Hematopoietic multipotent progenitor cell treated with erythropoietin and hydrocortisone succinate and interleukin-3 and kit ligand, for 8 days (in vitro differentiated cells): ENCODE measurements at regions not wholly inside any gene's neighbourhood (a gene's known extent, or its start where the extent isn't known, plus 50 kb on each side); places are given as distances from the start of the nearest gene placed in this dataset.
"Not testable (repeated sequence)": the region's sequence is repeated elsewhere in the genome, so short reads cannot be mapped to it uniquely, and the experiment has no call there.

Source experiments
- DNase-seq: peaks from one replicate; pipeline ENCODE4 v3.0.0-alpha.2; 2015

DNA sequence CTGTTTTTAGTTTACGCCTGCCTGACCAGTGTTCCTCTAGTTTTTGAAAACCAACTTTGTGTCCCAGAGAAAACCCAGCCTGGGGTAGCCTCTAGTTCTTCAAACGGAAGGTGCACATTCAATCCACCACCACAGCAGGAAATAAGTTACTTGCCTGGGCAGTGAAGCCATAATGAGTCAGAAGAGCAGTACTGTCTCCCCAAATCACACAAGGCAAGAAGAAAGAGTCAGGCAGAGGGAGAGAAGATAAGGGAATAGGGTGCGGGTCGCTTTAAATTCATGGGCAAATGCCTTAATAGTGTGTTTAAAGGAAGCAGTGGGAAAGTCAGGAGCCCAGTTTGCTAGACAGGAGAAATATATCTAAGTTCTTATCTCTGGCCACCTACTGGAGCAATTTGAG is 333.8 kb upstream of the GRIA3 start:
- peak; percentile 3 for DNase-seq

DNA sequence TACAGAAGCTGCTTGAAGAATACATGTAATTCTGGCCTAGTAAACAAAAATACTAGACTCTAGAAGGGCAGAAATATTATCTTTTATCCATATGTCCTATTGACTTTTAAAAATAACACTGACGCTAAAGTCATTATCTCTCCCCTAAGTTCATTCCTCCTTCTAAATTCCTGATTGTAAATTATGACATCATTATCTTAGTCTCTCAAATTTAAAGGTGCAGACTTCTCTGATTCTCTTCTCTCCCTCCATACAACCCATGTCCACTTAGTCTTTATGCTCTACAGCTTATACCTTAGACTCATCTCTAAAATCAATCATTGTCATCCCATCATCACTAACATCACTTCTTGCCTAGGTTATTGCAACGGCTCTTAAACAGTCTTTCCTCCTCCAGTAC is 327.9 kb upstream of the GRIA3 start:
- no peak for DNase-seq

DNA sequence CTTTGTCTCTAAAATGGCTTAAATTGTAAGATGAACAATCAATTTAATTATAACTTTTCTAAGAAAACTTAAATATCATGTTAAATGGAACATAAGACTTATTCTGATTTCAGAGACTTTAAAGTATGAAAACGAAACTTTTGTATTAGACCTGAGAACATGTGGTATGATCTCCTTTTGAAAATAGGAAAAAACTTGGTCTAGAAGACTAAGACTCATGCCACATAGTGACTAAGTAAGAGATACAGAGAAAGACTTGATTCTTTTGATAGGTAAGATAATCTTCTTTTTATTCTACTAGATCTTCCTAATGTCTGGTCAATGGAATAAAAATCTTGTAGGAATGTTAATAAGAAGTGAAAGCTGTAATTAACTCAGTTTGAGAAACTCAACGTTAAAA is 326.3 kb upstream of the GRIA3 start:
- no peak for DNase-seq

DNA sequence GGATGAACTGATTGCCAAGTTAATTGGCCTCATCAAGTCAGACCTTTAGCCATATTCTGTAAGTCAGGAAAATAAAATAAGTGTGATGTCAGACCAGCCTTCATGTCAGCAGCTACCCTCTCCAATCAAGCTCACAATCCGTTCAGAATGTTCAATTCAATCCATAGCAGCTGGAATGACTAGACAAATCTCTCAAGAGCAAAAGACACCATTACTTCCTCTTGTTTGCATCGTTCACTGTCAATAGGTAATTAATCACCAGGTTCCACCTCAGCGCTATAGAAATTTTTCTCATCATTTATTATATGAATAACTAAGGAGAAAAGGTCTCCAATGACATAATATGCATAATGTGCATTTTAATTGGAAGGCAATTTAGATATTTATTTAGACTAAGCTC is 321.0 kb upstream of the GRIA3 start:
- no peak for DNase-seq

DNA sequence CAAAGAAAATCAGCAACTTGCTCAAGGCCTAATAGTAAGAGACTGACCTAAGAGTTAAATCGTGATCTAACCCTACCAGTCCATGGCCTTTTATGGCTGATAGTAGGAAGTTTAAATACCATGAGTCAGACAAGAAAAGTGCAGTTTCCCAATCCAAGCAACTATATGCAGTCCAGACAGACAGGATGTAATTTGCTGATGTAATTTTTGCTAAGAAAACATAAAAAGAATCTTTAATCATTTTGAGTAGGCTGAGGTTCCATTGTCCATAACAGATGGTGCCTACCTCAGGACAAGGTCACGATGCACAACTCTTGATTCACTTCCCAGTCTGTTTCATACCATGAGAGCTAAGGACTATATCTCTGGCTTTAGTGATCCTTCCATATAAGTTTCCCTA is 317.5 kb upstream of the GRIA3 start:
- no peak for DNase-seq

DNA sequence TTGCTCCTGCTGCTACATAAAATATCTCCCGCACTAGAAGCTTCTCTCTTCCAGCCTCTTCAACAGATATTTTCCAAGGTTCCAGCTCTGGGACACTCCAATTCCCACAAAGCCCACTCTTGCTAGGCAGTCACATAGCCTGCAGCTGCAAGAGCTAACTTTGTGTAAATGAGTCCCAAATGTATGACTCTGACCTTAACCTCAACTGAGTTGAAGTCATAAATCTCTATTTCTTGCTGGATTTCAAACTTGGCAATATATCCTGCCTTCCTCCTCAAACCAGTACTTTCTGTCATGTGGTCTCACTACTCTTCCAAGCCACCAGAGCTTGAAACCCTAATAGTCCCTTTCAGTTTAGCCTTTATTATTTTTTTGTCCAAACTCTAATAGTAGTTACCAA is 315.4 kb upstream of the GRIA3 start:
- DNase-seq = no peak

DNA sequence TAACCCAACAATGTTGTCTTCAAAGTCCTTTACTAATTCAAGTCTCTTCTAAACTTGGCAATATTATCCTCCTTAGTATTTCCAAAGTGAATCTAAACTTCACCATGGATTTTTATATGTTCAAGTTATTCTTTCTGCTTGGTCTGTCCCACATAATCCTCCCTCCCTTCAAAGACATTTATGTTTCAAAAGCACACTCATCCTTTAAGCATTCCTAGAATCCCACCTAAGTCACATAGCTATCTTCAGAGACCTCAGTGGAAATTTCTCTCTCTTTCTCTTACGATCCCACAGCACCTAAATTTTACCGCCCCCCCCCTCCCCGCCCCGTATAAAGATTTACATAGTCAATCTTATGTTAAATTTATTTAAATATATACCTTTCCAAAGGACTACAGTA is 314.9 kb upstream of the GRIA3 start:
- no peak for DNase-seq

DNA sequence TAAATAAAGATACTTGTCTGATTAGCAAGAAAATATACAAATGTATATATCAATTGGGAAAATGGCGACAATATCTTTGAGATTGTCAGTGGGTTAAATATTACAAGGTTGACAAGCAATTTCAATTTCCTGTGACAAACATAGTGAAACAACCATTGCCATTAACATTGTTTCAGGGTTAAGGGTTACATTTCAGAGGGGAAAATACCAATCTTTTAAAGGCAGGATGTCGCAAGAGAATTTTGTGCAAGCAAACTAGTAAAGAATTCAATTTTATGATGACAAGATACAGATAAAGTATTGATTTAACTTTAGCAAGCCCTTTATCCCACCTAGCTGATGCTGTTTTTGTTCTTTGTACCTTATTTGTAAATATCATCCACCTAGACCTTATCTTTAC is 305.8 kb upstream of the GRIA3 start:
- DNase-seq = no peak

DNA sequence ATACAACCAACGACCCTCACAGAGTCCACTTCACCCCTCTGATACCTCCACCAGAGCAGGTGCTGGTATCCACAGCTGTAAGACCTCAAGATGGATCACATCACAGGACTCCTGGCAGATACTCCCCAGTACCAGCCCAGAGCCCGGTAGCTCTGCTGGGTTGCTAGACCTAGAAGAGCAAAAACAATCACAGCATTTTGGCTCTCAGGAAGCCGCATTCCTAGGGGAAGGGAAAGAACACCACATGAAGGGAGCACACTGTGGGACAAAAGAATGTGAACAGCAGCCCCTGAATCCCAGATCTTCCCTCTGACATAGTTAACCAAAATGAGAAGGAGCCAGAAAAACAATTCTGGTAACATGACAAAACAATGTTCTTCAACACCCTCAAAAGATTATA is 303.1 kb upstream of the GRIA3 start:
- DNase-seq = no peak

DNA sequence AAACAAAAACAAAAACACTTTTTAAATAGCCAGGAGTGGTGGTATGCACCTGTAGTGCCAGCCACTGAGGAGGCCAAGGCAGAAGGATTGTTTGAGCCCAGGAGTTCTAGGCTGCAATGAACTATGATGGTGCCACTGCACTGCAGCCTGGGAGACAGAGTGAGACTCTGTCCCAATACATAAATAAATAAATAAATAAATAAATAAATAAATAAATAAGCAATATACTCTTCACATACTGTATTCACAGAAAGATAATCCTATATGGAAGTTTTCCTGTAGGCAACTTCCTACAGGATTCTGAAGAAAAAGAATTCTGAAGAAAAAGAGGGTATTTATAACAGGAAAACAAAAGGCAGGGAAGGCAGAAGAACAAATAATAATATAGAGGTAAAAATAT is 293.3 kb upstream of the GRIA3 start:
- no peak for DNase-seq

DNA sequence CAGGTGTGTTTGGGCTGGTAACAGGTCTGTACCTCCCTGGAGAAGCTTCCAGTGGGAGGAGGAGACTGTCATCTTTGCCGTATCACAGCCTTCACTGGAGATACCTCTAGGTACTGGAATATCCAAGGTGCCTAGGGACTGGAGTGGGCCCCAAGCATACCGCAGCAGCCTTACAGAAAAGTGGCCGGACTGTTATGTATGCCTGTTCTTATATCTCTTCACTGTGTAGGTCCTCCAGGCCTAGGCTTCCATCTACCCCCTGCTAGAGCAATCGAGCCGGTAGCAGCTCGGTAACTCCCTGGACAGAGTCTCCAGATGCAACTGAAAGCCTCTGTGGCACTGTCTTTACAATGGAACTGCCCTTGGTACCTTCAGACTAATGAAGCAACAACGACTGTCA is 277.4 kb upstream of the GRIA3 start:
- DNase-seq = no peak

DNA sequence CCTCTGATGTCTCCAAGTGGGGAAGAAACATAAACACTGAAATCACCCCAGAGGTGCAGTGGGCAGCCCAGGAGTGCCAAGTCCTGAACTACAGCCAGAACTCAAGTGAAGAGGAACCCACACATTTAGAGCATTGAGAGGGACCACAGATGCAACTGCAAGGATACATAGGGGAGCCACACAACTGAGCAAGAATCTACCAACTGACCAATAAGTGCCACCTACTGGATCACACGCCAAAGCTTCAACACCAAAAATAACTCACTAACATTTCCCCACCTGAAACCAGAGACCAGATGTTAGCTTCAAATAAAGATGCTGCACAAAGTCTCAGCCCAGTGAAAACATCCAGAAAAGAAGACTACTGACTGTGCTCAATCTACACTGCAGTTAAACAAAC is 276.7 kb upstream of the GRIA3 start:
- DNase-seq = no peak

DNA sequence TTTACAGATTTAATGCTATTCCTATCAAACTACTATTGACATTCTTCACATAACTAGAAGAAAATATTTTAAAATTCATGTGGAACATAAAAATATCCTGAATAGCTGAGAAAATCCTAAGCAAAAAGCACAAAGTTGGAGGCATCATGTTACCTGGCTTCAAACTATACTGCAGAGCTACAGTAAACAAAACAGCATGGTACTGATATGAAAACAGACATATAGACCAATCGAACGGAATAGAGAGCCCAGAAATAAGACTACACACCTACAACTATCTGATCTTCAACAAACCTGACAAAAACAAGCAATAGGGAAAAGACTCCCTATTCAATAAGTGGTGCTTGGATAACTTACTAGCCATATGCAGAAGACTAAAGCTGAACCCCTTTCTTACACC is 273.4 kb upstream of the GRIA3 start:
- no peak for DNase-seq

DNA sequence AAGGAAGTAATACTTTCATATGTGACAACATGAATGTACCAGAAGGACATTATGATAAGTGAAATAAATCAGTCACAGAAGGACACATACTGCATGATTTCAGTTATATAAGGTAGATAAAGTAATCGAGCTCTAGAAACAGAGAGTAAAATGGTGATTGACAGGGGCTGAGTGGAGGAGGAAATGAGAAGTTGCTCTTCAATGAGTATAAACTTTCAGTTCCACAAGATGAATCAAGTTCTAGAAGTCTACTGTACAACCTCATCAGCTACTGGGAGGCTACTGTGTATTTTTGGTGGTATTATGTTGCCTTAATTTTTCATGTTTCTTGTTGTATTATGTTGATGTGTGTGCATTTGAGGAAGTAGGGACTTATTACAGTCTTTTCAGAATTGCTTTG is 270.9 kb upstream of the GRIA3 start:
- DNase-seq = no peak

DNA sequence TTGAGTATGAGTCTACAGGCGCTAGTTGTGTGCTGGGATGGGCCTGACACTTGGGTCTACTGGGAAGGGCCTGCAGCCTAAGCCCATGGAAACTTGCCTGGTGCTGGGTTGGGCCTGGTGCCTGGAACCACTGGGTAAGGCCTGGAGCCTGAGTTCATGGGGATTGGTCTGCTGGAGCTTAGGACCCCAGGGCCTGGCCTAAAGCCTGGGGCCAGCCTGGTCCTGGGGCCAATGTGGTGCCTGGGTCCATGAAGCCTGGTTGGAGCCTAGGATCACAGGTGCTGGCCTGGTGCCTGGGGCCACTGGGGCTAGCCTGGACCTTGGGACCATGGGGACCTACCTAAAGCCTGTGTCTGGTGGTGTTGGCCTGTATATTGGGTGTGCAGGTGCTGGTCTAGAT is 270.3 kb upstream of the GRIA3 start:
- no peak for DNase-seq

DNA sequence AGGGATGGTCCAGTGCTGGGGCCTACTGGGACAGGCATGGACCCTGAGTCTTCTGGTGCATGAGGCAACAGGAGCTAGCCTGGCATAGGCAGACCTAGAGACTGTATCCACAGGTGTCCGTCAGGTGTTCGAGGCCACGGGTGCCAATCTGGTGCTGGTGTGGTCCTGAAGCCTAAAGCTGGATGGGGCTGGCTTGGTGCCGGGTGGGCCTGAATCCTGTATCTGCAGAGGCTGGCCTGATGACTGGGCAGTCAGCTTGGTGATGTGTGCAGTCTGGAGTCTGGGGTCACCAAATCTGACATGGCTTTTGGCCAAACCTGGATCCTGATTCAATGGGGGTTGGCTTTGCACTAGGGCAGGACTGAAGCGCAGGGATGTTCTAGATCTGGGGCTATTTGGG is 269.8 kb upstream of the GRIA3 start:
- DNase-seq = no peak

DNA sequence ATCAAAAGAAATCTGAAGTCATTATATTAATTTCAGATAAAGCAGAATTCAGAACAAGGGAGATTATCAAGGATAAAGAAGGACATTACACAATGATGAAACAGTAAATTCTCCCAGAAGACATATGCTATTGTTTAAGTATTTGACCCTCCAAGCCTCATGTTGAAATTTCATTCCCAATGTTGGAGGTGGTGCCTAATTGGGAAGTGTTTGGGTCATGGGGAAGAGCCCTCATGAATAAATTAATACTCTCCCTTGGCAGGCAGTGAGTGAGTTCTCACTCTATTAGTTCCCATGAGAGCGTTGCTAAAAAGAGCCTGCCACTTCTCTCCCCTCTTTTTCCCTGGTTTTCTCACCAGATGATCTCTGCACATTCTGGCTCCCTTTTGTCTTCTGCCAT is 249.9 kb upstream of the GRIA3 start:
- no peak for DNase-seq

DNA sequence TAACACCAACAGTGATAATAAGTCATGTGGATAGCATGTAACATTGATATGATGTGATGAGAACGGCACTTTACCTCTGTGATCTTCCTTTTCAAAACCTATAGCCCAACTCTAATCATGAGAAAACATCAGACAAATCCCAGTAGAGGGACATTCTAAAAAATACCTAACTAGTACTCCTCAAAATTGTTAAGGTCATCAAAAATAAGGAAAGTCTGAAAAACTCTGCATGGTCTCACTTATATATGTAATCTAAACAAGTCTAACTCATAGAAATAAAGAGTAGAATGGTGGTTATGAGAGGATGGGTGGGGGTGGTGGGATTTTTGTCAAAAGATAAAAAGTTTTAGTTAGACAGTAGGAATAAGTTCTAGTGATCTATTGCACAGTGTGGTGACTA is 243.9 kb upstream of the GRIA3 start:
- DNase-seq = no peak

DNA sequence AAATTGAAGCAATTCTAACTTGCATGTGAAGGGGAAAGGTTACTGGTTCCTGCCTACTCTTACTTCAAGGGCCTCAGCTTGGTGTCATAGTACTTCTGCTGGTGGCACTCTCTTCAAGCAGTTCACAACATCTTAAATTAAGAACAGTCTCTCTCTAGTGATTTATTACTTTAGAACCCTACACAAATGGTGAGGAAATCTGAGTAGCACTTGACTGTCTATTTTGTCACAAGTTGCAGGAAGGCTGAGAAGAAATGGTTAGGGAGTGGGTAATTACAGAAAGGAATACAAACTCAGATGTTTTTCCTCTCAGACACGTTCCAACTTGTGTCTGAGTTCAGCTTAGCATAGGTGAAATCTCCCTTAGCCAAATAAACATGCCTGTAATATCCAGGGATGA is 242.3 kb upstream of the GRIA3 start:
- DNase-seq = no peak

DNA sequence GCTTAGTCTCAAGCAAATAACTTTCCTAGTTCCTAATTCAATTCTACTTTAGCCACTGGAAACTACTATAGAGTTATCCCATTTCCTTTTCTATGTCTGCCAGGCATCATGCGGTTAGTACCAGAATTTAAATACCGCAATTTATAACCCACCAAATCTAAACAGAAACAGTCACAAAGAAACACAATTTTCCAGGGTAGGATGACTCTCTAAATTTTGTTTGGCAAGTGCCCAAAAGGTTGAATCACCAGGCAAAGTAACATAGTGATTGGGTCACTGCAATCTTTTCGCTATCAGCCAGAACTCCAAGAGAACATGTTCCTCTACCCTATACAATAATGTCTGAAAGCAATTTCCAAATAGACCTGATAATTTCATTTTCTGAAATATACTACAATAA is 240.2 kb upstream of the GRIA3 start:
- DNase-seq = no peak

DNA sequence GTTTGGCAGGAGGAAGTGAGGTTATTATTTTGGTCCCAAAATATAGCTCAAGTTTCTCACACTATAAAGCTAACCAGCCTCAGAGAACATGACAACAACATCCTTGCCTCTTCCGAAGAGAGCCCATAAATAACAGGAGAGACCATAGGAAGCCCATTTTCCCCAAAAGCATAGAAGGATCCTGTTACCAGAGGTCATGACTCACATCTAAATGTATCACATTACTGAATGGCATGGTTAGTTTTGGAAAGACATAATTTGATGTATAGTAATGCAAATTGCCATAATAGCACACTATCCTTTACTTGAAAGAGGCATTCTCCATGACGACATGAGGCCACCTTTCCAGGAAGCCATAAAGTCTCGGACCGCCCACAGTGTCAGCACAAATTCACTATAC is 238.8 kb upstream of the GRIA3 start:
- no peak for DNase-seq

DNA sequence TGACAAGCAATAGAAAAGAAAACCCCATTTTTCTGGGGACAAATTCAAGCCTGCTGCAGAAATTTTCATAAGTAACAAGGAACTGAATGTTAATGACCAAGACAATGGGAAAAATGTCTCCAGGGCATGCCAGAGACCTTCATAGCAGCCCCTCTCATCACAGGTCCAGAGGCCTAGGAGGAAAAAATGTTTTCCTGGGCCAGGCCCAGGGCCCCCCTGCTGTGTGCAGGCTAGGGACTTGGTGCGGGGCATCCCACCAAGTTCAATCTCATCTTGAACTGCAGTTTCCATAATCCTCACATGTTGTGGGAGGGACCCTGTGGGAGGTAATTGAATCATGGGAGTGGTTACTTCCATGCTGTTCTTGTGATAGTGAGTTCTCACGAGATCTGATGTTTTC is 211.5 kb upstream of the GRIA3 start:
- no peak for DNase-seq

DNA sequence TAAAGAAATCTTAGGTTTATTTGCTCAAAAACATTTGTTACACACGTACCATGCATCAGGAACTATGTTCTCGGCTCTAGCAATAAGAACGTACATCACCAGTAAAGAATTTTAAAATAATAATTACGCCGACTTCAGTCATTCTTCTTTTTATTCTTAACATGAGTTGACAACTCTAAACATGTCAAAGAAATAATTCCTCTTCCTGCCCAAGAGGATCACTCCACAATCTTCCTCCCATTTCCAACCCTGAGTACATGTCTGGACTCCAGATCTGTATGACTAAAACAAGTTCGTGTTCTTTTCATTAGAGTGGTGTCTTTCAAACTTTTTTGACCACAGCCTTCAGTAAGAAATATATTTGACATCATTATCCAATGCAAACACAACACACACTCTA is 201.6 kb upstream of the GRIA3 start:
- DNase-seq = no peak

DNA sequence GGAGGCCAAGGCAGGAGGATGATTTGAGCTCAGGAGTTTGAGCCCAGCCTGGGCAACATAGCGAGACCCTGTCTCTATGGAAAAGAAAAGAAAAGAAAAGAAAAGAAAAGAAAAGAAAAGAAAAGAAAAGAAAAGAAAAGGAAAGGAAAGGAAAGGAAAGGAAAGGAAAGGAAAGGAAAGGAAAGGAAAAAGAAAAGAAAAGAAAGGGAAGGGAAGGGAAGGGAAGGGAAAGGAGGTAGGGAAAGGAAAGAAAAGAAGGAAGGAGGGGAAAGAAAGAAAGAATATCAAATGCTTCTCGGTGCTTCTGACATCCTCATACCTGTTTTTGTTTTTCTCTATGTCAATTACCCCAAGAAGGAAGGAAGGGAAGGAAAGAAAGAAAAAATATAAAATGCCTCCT is 181.2 kb upstream of the GRIA3 start:
- not testable (repeated sequence) for DNase-seq

DNA sequence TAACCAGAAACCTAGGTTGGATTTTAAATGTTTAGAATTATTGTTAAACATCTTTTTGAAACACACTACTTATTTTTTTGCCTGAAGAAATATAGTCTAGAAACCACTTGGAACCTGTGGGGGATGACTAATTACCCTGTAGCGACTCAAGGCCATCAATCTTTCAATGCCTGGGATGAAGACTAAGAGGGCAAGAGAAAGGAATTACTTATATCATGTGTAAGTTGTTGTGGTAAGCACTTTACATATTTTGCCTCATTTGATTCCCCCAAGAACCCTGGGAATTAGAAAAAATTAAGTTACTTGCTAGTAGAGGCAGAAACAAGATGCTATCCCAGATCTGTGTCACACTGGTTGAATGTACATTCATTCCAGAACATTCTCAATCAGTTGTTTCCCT is 170.9 kb upstream of the GRIA3 start:
- no peak for DNase-seq

DNA sequence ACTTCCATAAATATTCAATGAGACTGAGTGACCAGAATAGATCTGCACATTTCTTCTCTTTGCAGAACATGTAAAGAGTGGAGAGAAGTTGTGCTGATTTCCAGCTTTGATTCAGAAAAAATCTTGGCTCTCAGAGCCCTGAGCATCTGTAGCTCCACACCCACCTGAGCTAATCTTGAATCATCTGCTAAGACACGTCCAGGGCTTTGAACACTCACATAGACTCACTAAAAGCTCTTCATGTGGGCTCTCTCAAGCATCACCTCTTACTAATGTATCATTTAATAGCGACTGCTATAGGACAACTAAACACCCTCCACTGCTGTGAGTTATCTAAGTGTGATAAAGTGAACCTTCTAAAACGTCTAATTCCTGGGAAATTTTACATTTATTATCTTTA is 147.7 kb upstream of the GRIA3 start:
- DNase-seq = no peak
